GM21447 (cell line): ENCODE measurements at regions not wholly inside any gene's neighbourhood (a gene's known extent, or its start where the extent isn't known, plus 50 kb on each side); places are given as distances from the start of the nearest gene placed in this dataset.
"Not testable (repeated sequence)": the region's sequence is repeated elsewhere in the genome, so short reads cannot be mapped to it uniquely, and the experiment has no call there.

Experiments used
- ATAC-seq: cut with Tn5 transposase; IDR thresholded peaks from one replicate; pipeline ENCODE4 v1.9.1; 2021; ENCODE audit not compliant: unreplicated experiment

DNA sequence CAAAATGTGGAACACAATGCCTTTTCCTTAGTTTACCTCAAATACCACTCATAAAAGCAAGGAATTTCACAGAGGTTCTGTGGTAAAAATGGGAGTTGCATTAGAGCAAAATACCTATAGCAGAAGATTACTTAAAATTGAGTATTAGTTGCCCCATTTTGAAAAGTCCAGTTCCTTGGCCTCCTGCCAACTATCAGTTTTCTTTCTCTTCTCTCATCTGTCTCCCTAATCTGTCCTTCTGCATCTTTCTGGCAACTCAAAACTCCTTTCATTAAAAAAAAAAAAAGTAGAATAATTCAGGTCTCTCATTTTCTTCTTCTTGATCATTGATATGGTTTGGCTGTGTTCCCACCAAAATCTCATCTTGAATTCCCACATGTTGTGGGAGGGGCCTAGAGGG lies 127.3 kb downstream of the ATP23 start:
- no peak for ATAC-seq

DNA sequence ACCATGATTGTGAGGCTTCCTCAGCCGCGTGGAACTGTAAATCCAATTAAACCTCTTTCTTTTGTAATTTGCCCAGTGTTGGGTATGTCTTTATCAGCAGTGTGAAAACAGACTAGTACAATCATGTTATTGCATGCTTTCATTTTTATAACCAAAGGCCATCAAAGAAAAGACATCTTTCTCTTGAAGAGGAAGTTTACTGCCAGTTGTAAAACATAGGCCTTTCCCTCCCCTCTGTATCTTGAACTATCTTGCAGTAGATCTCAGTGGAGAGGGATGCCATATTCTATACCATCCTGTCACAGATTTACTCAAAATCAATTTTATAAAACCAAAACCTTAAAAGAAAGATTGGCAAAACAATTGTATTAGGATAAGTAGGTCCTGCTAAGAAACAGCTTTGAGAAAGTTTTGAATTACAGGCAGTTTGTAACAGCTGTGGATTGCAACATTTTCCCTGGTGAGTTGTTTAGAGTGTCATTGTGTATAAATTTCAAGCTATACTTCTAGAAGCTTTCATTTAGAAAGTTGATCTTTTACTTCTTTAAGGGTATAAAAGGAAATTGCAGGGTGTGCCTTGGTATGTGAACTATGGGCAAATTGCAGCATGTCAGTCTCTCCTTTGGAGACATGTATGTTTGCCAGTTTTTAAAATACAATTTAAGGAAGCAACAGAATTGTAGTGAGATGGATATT lies 128.0 kb downstream of the ATP23 start:
- ATAC-seq, result no peak

DNA sequence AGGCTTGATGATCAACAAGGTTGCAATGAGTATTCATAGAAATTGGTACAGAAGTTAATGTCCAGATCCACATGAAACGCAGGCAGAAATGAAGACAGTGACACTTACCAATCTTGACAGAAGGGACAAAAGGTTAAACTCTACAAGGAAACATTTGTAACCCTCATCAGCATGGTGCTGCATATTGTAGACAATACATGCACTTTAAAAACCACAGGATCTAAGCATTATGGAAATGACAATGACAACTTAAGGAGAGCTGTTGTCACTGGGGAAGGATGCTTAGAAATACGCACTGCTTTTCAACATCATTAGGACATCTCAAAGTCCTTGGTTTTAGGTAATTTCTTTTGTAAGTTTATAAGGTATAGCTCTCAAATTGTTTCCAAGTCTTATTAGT lies 130.6 kb downstream of the ATP23 start:
- no peak for ATAC-seq

DNA sequence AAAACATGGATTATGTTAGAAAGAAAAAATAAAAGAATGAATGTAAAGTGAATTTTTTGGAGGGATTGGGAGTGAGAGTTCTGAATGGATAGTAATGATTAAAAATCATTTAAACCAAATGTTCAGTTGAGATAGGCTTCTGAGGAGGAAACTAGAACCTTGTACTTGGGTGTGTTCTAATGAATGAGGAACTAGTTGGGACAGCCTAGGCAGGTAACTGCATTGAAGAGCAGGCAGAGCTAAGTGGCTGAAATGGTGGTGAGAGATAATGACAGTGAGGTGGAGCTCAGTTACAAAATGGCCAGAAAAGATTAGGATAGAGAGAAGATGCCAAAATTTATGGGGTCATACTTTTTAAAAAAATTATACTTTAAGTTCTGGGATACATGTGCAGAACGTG lies 132.9 kb downstream of the ATP23 start:
- no peak for ATAC-seq

DNA sequence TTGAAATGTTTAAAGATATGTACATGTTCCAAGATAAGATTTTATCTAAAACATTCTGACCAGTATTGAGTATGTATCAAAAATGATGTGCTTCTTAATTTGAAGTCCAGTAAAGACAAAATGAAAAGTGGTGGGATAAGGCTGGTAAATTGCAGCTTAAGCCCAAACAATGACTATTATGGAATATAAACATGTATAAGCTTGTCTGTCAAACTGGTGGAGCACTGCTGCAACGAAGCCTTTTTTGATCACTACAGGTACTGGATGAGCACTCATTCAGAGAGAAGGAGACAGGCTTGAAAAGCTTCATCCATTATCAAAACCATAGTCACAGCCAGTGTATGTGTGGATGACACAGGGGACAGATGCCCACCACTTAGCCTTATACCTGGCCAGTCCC lies 138.4 kb downstream of the ATP23 start:
- ATAC-seq, result no peak

DNA sequence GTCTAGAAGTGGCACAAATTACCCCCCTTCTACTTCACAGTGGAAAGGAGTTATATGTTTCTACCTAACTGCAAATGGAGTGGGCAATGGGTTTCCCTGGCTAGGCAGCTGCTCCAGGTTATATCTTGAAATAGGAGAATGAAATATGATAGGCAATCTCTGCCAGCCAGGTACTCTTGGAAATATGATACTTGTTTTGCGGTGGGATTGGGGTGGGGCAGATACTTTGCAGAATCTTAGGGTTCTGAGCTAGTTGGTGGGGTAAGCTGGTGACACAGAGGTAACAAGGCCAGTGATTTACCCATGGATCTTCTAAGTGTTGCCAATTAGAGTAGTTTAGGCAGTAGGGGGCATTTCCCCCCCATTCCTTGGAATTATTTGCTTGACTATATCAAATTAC lies 140.1 kb downstream of the ATP23 start:
- no peak for ATAC-seq

DNA sequence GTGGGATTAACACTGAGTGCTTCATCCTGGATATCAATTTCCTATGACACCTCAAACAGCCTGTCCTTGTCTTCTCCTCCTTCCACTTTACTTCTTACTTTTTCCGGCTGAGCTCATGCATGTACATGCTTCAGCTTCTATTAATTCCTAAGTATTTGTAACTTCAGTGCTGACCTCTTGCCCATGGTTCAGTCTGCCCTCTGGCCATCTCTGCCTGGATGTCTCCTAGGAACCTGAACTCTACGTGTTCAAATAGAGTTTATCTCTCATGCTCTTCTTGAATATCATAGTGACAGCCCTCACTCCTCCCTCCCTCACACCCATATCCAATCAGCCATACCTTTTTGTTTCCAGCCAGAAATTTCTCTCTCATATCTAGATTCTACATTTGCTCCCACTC lies 141.6 kb downstream of the ATP23 start:
- no peak for ATAC-seq

DNA sequence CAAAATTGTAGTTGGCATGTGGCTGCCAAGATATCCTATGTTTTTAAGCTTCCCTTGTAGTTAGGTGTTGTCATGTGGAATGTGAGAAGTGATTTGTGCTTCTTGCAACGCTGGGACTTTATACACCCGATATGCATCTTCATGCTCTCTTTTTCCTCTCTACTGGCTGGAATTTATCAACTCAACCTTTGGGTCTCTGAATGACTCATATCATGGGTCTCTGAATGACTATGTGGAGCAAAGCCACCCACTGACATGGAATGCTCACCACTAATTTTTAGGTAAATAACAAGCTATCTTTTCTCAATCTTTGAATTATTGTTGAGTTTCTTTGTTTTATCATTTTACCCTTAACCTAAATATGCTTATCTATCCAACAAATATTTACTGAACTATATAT lies 144.6 kb downstream of the ATP23 start:
- no peak for ATAC-seq

DNA sequence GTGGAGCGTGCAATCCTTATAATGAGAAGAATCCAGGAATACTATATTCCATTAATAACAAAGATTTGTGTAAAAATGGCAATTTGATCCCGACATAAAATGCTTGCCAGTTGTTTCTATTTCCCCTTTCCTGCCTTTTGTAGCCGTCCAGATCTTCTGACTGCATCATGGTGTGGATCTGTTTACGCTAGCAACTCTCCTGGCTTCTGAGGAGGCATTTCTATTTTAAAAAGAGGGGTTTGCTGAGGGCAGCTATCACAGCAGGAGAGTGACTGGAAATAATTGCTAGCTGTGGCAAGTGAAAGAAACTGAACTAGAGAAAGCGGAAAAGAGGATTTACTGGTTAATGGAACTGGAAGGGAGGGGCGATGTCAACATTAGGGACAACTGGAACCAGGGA lies 145.6 kb downstream of the ATP23 start:
- no peak for ATAC-seq

DNA sequence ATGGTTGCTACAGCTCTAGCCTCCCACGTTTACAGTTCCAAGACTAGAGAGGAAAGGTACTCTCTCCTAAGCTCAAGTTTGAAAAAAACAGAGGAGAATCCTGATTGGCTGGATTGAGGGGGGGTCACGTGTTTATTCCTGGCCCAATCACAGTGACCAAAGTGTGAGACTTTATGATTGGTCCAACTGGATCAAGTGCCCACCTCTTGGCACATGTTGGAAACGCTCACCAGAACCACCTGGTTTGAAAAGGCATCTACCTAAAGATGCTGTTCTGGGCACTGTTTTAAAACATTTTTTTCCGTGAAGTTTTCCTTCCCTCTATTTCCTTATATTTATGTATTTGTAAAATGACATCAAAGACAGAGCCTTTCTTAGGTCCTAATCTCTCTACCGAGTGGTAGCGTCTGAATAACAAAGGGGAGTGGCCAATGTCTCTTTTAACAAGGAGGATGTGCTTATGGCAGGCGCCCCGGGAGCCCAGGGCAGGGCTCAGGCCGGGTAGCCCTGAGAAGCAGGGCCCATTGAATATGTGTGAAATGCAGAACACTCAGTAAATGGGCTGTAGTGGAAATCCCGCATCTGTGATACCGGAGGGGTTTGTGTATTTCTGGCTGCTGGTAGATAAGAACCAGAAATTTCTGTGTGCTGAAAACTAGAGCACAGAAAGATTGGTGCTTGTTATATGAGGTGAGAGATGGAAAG lies 146.2 kb downstream of the ATP23 start:
- no peak for ATAC-seq

DNA sequence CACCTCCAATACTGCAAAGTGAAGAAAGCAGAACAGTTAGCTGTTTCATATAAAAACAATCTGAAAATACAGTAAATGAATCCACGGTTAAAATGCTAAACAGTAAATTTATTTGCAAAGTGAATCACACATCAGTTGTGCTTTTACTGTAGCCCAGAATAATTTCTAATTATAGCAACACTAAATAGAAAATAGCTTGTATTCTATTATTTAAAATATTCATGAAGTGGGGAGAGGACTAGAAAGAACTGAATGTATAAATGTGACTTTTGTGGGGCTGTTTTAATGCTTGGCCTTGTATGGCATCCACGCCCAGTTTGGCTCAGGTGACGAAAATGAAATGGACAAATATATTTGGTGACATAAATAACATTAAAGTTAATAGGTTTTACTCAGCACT lies 148.2 kb downstream of the ATP23 start:
- no peak for ATAC-seq

DNA sequence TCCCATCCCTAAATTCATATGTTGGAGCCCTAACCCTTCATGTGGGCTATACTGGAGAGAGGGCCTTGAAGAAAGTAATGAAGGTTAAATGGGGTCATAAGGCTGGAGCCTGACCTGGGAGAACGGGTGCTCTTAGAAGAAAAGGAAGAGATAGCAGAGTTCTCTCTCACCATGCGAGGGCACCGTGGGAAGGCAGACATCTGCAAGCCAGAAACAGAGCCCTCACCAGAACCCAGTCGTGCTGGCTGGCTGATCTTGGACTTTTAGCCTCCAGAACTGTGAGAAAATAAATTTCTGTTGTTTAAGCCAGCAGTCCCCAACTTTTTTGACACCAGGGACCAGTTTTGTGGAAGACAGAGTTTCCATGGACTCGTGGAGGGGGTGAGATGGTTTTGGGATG lies 149.3 kb downstream of the ATP23 start:
- no peak for ATAC-seq

DNA sequence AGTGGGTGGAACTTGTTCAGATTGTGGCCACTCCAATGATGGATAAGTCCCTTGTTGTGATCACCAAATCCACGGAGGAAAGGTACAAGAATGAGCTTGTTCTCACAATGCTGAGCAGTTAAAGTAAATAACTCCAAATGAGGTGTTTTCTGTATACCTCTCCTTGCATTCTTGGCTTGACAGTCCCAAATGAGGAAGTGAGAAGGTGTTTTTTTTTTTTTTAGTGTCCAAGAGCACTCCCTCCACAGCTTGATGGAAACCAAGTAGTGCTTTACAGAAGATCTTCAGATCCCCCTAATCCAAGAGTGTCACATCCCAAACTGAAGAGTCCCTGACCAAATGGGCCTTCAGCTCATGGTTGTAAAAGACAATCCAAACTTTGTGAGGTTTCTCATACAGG lies 153.6 kb downstream of the ATP23 start:
- ATAC-seq, result no peak

DNA sequence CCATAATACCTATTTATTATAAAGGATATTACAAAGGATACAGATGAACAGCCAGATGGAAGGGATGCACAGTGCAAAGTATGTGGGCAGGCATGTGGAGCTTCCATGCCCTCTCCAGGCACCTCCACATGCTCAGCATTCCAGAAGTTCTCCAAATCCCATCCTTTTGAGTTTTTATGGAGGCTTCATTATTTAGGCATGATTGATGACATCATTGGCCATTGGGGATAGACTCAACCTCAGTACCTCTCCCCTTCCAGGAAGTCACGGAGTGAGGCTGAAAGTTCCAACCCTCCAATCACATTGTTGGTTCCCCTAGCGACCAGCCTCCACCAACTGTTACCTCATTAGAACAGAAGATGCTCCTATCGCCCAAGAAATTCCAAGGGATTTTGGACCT lies 156.4 kb downstream of the ATP23 start:
- no peak for ATAC-seq

DNA sequence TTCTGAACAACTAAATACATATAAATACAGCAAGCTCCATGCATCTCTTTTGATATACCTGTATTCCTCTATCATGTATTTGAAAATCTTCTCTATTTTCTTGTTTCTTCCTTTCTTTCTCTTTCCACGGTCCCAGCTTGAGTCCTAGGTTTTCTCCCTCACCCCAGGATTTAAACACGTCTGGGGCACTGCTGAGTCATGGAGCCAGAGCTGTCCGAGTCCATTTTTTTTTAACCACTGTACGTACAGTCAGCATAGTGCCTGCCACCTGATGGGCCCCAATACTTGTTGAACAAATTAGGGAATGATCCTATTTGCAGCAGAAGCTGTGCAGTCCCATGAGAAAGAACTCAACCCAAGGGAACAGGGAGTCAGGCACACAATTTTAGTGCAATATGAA lies 158.1 kb downstream of the ATP23 start:
- no peak for ATAC-seq

DNA sequence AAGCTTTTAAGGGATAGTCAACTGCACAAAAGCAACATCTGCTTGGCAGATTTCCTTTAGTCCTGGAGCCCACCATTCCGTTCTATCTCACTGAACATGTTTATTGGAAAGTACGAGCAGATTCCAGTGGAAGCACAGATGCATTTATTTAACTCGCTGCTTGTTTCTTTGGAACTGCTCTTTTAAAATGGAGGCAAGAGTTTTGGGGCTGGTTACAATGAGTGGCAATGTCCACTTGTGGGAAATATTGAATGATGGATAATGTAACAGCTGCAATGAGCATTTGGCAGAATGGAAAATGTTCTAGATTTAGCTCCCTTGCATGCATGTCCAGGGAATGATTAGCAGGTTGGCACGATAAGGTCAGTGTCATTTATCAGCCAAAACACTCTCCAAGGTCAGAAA lies 163.0 kb downstream of the ATP23 start:
- no peak for ATAC-seq

DNA sequence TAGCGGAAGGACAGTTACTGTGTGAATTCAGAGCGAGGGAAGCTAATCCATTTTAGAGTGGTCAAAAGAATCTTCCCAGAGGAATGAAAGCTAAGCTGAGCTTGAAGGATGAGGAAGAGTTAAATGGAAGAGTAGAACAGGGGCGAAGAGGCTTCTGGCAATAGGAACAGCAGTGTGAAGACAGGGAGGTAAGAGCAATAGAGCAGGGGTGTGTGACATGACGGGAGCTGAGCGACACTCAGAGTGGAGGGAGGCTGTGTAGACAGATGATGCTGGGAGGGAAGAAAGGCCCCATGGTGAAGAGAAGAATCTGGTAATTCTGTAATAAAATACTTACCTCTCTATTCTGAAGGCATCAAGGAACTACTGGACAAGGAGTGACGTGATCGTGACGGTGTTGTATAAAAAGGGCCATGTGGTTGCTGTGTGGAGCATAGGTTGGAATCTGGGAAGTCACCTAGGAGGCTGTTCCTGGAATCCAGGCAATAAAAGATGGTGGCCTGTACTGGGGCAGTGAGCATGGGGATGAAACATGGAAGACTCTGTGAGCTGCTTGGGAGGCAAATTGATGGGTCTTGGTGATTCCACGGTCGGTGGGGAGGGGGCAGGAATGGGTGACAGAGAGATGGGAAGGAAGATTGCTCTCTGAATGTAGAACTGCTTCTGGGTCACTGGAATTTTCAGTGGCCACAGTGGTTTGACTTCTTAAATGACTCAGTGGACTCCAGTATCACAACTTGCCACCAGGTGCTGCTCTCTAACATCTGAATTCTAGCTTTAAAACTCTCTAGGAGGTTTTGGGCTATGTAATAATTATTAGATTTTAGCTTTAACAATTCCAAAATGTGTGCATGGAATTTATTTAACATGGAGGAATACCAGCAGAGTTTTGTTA lies 164.1 kb downstream of the ATP23 start:
- ATAC-seq, result no peak

DNA sequence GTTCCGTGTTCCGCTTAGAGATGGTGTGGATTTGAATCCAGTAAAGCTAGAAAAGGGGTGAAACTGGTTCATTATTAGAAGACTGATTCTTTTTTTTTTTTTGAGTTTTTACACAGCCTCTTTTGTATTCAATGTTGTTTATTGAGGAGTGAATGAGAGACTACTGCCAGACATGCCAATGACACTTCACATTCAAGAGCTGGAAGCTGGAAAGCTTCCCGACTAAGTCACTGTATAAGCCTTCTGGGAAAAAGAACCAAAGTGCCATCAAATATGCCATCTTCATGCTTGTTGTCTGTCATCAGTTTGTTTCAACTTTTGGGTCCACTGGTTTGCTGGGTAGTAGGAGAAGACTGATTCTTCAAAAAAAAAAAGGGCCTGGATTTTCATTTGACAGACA lies 164.8 kb downstream of the ATP23 start:
- no peak for ATAC-seq

DNA sequence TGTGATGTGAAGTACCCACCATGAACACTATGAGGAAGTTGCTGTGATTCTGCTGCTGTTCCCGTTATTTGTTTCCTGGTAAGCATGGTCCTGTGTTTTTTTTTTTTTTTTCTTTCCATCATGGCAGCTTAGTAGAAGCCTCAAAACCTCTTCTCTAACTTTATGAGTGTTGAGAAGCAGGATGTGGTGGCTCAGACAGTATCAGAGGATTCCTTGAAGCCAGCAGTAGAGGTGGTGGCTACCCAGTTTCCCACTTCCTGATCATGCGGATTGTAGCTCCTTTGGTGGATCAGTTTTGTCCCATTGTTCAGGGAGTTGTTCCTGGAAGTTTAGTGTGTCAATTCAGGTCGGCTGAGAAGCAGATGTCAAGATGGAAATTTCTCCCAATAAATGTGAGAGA lies 175.8 kb downstream of the ATP23 start:
- ATAC-seq, result no peak

DNA sequence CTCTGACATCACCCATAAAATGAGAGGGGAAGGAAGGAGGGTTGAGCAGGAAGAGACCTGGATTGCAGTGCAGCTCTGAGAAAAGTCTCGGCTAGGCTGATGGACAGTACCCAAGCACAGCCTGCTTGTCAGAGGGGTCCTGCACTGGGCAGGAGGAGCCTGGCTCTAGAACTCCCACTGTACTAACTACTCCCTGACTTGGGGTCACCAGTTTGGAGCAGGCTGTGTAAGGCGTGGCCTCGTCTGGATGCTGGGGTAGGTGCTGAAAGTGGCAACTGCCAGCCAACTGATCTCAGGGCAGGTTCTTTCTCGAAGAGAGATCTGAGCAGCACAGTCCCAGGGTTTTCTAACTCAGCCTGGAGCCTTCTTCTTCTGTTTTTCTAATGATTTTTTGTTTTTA lies 176.3 kb downstream of the ATP23 start:
- no peak for ATAC-seq

DNA sequence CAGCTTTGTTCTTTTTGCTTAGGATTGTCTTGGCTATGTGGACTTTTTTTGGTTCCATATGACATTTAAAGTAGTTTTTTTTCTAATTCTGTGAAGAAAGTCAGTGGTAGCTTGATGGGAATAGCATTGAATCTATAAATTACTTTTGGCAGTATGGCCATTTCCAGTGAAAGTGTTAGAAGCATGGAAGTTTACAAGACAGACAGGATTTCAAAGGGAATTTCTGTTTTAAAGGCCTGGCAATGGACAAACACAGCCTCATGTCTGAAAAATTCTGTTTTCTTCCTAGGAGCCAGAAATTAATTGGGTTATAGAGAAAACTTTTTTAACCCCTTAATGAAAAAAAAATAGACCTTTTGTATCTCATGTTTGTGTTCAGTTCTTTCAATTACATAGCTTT lies 184.4 kb downstream of the ATP23 start:
- ATAC-seq, result not testable (repeated sequence)
